ENCODE measurements at regions not wholly inside any gene's neighbourhood (a gene's known extent, or its start where the extent isn't known, plus 50 kb on each side); places are given as distances from the start of the nearest gene placed in this dataset.

DNA sequence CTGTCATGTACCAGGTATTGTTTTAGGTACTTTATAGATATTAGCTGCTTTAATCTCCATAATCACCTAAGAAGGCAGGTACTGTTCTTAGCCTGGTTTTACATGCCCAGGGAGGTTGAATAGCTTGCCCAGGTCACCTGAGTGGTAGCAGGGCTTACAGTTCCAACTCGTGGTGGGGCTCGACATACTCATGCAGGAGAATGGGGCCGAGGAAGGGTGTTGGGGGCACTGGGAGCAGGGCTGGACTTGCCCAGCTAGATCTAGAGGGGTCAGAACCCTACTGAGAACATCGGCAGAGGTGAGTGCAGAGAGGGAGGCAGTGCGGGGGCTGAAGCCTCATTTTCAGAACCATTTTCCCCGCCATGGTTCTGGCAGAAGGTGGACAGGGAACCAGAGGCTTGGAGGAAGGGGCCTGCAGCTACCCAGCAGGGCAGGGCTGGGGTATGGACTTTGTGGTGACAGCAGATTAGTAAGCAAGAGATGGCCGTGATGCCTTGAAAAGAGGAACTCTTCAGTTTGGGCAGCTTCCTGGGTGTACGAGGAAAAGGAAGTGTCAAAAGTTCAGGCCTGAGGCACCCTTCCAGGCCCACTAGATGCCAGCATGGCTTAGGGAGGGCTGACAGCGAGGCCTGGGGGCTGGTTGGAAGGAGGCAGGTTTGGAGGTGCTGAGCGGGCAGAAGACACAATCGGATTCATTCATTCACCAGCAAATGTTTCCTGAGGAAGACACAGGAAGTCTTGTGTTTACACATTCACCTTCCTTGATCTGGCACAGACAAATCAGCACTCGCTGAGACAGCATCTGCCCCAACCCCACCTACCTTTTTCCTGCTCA lies 54.7 kb upstream of the LYVE1 start:
- H3K27me3 ChIP-seq (ENCODE audit: control insufficient read depth in 2 of 2, insufficient read depth in 2 of 2, low read length in 2 of 2) = no peaks in the 10 kb centered on the region
- H3K27ac ChIP-seq (ENCODE audit: low read depth, low read length) = peak overlapping the region; percentile 24
- Mint-ChIP-seq H3K36me3 (no peaks in the 10 kb centered on the region), H3K27me3 (peaks cover 0 to 2% (median 0%) of the 10 kb centered on the region in 5 donors), H3K4me3 (peak overlapping the region; percentile 39 to 82 (median 70)), H3K4me1 (peaks cover 16 to 28% (median 23%) of the 10 kb centered on the region in 7 donors), H3K27ac (peak overlapping the region; percentile 85 to 96 (median 91)), H3K9me3 (no peaks in the 10 kb centered on the region)
- peaks cover 4 to 26% of the 10 kb centered on the region in 2 donors for H3K4me1 ChIP-seq (ENCODE audit: control insufficient read depth in 2 of 2, insufficient read depth in 2 of 2, low read length in 2 of 2)
- ChIA-PET CTCF (interaction anchor here (0.6 to 1.0 kb wide), 2 partner anchors 115 to 409 kb away, joined by 3 to 7 read pairs; no protein-coding TSS in a partner anchor), POLR2A (interaction anchor here (1.0 kb wide), 1 partner anchor 209 kb away, joined by 3 read pairs; no protein-coding TSS in a partner anchor)
- peak in 7 of 9 donors; percentile 13 to 54 (median 36) for DNase-seq
- peak overlapping the region; percentile 24 for H3K4me3 ChIP-seq (ENCODE audit: low read length)
- no peaks in the 10 kb centered on the region for H3K9me3 ChIP-seq (ENCODE audit: control insufficient read depth in 2 of 3, low read length in 3 of 3)
- peak; percentile 88 for ATAC-seq
- H3K36me3 ChIP-seq (ENCODE audit: control insufficient read depth in 2 of 3, insufficient read depth in 3 of 3, low read length in 3 of 3) = no peaks in the 10 kb centered on the region
- intact Hi-C loops (cut with micrococcal nuclease) = loop anchor here in 1 of 2 donors (5.0 kb wide), 1 partner anchor 81 kb away; the partner anchor contains the start of gene RNF141

DNA sequence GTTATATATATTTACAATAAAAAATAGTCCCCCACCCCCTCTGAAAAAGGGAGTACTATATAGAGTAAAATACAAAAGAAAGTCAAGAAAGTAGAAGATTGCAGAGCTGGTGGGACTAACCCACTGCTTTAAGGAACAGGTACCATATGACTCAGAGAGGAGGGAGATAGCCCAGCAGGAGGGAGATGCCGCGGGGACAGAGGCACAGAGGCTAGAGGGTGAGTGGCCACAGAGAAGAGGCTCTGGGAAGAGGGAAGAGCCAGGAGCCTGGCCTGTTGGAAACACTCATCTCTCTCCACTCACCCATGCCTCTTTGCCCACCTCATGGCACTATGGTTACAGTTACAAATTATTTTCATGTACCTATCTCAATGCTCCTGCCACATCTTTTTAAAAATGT lies 53.6 kb upstream of the LYVE1 start:
- Histone ChIP-seq H3K4me1 (ENCODE audit: control insufficient read depth in 2 of 2, insufficient read depth in 2 of 2, low read length in 2 of 2) (peaks cover 4 to 23% of the 10 kb centered on the region in 2 donors), H3K36me3 (ENCODE audit: control insufficient read depth in 2 of 3, insufficient read depth in 3 of 3, low read length in 3 of 3) (no peaks in the 10 kb centered on the region), H3K27me3 (ENCODE audit: control insufficient read depth in 2 of 2, insufficient read depth in 2 of 2, low read length in 2 of 2) (no peaks in the 10 kb centered on the region), H3K27ac (ENCODE audit: low read depth, low read length) (no peak overlapping the region), H3K4me3 (ENCODE audit: low read length) (no peak overlapping the region), H3K9me3 (ENCODE audit: control insufficient read depth in 2 of 3, low read length in 3 of 3) (no peaks in the 10 kb centered on the region)
- DNase-seq (no peak), ATAC-seq (no peak)
- H3K27ac Mint-ChIP-seq = peak overlapping the region in 7 of 9 donors; percentile 13 to 85 (median 69)
- intact Hi-C loops (cut with micrococcal nuclease) = loop anchor here in 1 of 2 donors (5.0 kb wide), 1 partner anchor 80 kb away; the partner anchor contains the start of gene RNF141
- peak overlapping the region in 2 of 10 donors; percentile 16 to 28 for H3K4me3 Mint-ChIP-seq
- peaks cover 16 to 28% (median 24%) of the 10 kb centered on the region in 7 donors for H3K4me1 Mint-ChIP-seq
- peaks cover 0 to 9% (median 0%) of the 10 kb centered on the region in 5 donors for H3K27me3 Mint-ChIP-seq
- H3K9me3 Mint-ChIP-seq = peaks cover 0 to 2% (median 0%) of the 10 kb centered on the region in 11 donors
- H3K36me3 Mint-ChIP-seq = no peaks in the 10 kb centered on the region
- CTCF ChIA-PET = no interaction called here
- POLR2A ChIA-PET = no interaction called here

DNA sequence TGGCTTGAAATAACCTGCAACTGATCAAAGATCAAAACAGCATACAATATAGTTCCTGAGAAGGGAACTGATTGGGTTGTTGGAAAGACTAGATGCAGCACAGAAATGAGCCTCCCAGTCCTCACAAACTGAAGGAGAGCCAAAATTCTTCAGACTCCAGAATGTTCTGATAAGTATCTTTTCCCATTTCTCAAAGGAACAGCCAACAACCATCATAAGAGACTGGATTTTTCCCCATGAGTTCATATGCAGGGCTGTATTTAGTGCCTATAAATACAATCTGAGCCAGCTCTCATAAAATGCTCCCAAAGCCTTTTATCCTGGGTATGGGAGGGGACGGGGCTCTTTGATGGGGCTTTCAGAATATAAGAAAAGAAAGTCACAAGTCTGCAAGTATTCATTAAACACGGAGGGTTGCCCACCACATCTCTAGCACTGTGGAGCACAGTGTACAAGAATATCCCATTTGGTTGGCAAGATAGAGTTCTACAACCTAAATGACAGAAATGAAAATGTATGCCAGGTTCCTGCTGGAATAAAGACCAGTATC lies 50.7 kb upstream of the LYVE1 start:
- Mint-ChIP-seq H3K36me3 (no peaks in the 10 kb centered on the region), H3K4me3 (no peak overlapping the region), H3K27ac (no peak overlapping the region), H3K27me3 (peaks cover 0 to 15% (median 0%) of the 10 kb centered on the region in 5 donors), H3K4me1 (peaks cover 12 to 23% (median 15%) of the 10 kb centered on the region in 7 donors), H3K9me3 (peaks cover 0 to 2% (median 0%) of the 10 kb centered on the region in 11 donors)
- DNase-seq (no peak), ATAC-seq (no peak)
- Histone ChIP-seq H3K27ac (ENCODE audit: low read depth, low read length) (no peak overlapping the region), H3K9me3 (ENCODE audit: control insufficient read depth in 2 of 3, low read length in 3 of 3) (no peaks in the 10 kb centered on the region), H3K4me1 (ENCODE audit: control insufficient read depth in 2 of 2, insufficient read depth in 2 of 2, low read length in 2 of 2) (peaks cover 4 to 14% of the 10 kb centered on the region in 2 donors), H3K27me3 (ENCODE audit: control insufficient read depth in 2 of 2, insufficient read depth in 2 of 2, low read length in 2 of 2) (no peaks in the 10 kb centered on the region), H3K36me3 (ENCODE audit: control insufficient read depth in 2 of 3, insufficient read depth in 3 of 3, low read length in 3 of 3) (no peaks in the 10 kb centered on the region), H3K4me3 (ENCODE audit: low read length) (no peak overlapping the region)
- intact Hi-C loops (cut with micrococcal nuclease) = no loop called here
- ChIA-PET CTCF (no interaction called here), POLR2A (no interaction called here)

DNA sequence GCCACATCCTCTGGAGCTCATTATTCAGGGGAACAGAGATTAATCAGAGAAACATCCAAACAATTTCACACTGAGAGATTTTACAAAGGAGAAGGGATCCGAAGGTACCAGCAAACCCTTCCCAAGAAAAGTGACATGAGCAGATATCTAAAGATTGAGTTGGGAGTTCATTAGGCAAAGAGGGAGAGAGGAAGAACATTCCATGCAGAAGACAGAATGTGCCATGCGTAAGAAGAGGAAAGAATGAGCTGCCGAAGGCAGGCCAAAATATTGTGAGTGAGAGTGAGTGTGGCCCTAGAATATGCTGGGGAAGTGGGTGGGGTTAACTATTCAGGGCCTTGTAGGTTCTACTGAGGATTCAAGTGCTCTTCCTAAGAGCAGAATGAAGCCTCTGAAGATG lies 50.0 kb upstream of the LYVE1 start:
- Mint-ChIP-seq H3K9me3 (peaks cover 0 to 4% (median 0%) of the 10 kb centered on the region in 11 donors), H3K27ac (no peak overlapping the region), H3K4me3 (no peak overlapping the region), H3K27me3 (peaks cover 0 to 21% (median 0%) of the 10 kb centered on the region in 5 donors), H3K4me1 (peaks cover 6 to 16% (median 8%) of the 10 kb centered on the region in 7 donors), H3K36me3 (no peaks in the 10 kb centered on the region)
- ChIA-PET CTCF (interaction anchor here (1.4 kb wide), 1 partner anchor 35 kb away, joined by 3 read pairs; no protein-coding TSS in a partner anchor), POLR2A (no interaction called here)
- Histone ChIP-seq H3K4me3 (ENCODE audit: low read length) (no peak overlapping the region), H3K9me3 (ENCODE audit: control insufficient read depth in 2 of 3, low read length in 3 of 3) (no peaks in the 10 kb centered on the region), H3K36me3 (ENCODE audit: control insufficient read depth in 2 of 3, insufficient read depth in 3 of 3, low read length in 3 of 3) (no peaks in the 10 kb centered on the region), H3K27ac (ENCODE audit: low read depth, low read length) (no peak overlapping the region), H3K4me1 (ENCODE audit: control insufficient read depth in 2 of 2, insufficient read depth in 2 of 2, low read length in 2 of 2) (peaks cover 1 to 7% of the 10 kb centered on the region in 2 donors), H3K27me3 (ENCODE audit: control insufficient read depth in 2 of 2, insufficient read depth in 2 of 2, low read length in 2 of 2) (no peaks in the 10 kb centered on the region)
- no peak for ATAC-seq
- no peak for DNase-seq
- intact Hi-C loops (cut with micrococcal nuclease) = no loop called here

Measured in naive thymus-derived CD4-positive, alpha-beta T cell (primary cell).